Activated CD8-positive, alpha-beta memory T cell treated with anti-CD3 and anti-CD28 coated beads, Interleukin-2, amount 50 U/mL, for 48 hours (primary cell): ENCODE measurements at regions not wholly inside any gene's neighbourhood (a gene's known extent, or its start where the extent isn't known, plus 50 kb on each side); places are given as distances from the start of the nearest gene placed in this dataset.

Experiments used
- DNase-seq: peaks from one replicate; pipeline ENCODE4 v3.0.0-alpha.2; 2020

DNA sequence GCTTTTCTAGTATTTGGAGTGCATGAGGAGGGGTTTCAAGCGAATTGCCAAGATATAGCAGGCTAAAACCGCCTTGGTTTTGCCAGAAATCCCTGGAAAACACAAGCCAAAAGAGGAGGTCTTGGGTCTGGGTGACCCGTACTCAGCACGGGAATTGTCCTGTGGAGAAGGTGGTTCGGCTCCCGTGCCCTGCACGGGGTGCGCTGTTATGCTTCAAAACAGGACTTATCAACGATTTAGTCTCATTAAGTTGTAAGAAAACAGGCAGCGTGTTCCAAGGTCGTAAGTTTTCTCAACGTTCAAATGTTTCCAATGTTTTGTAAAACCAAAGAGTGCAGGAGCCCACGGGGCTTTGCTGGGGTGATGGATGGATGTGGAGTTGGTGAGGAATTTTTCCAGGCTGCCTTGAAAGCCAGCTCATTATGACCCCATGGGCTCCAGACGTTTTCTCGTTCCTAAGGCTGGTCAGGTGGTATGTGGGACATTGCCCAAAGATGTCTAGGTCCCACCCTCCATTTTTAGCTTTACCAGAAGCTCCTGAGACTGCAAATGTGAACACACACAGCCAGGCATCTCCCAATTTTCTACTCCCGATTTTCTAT, 75.4 kb upstream of the CLDN14 start:
- no peak for DNase-seq

DNA sequence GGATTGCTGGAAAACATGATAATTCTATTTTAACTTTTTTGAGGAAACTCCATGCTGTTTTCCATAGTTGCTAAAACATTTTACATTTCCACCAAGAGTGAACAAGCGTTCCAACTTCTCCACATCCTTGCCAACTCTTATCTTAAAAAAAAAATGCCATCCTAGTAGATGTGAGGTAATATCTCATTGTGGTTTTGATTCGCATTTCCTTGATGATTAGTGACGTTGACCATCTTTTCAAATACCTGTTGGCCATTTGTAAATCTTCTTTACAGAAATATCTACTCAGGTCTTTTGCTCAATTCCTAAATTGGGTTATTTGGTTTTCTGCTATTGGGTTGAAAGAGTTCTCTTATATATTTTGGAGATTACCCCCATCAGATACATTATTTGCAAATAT, 77.4 kb upstream of the CLDN14 start:
- DNase-seq, result no peak

DNA sequence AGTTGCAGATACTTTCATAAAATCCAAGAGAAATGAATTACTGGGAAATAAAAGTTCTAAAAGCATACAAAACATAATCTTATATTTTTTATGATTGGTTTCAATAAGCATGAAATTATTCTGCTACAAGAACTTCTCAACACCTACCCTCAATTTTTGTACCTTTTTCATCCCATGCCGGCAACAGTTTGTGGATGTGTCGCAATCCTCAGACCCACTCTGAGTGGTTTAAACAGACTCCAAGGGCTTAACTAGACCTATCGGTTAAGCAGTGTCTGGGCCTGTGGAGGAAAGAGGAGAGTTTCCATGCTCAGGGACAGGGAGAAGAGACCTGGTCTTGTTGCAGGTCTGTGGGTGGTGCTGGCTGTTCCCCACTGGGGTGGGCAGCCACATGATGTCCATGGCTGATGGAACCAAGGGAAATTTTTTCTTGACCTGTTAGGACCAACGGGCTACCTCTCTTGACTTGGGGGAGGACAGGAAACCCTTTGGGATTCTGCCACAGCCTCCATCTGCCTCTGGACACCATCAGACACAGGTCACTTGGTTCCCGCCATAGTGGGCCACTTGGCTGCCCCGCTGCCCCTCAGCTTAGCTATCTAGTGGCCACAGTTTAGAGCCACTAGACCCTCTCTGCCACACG, 81.1 kb upstream of the CLDN14 start:
- DNase-seq, result no peak

DNA sequence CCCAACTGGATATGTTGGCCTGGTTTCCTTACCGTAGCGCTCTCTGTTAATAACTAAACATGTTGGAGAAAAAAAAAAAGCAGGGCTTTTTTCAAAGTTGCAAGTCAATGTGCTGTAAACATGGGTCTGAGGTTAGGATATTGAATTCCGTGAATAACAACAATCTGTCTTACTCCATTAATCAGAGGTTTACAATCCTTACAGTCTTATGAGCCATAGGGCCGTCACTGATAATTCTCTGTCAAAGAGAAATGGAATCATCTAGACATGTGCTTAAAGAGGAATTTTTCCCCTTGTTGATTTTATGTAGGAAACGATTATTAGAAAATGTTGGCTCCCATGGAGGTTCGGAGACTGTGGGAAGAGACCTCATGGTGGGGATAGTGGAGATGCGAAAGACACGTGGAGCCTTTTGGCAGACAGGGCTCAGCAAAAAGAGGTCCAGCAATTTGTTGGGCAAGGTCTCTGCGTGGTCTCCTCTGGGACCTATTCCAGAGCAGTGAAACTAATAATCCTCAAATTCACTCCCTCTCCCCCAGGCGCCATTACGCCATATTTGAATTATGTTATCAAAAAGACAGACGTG, 83.5 kb upstream of the CLDN14 start:
- DNase-seq, result no peak

DNA sequence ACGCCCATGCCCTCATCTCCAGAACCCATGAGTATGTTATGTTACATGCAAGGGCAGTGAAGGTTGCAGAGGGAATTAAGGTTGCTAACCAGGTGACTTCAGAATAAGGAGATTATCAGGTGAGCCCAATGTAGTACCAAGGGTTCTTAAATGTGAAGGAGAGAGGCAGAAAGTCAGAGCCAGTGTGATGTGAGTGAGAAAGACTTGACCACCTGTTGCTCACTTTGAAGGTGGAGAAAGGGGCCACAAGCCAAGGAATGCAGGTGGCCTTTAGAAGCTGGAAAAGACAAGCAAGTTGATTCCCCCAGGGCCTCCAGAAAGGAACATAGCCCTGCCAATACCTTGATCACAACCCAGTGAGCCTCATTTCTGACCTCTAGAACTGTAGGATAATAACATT, 84.7 kb upstream of the CLDN14 start:
- DNase-seq, result no peak

DNA sequence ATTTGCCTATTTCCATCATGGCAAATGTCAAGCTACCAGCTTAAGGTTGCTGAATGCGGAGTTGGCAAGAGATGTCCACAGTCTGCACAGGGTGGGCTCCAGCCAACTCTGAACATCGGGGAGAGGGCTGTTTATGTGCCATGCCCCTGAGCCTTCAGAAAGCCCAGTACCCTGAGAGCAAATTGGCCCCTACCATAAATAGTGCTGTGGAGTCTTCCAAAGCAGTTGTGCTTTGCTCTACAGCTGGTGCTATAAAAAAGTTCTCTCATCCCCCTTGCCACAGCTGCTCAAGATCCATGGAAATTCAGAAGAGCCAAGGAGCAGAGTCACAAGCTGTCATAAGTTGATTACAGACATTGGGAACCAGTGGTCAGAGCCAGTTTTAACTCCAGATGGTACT, 85.6 kb upstream of the CLDN14 start:
- DNase-seq, result no peak

DNA sequence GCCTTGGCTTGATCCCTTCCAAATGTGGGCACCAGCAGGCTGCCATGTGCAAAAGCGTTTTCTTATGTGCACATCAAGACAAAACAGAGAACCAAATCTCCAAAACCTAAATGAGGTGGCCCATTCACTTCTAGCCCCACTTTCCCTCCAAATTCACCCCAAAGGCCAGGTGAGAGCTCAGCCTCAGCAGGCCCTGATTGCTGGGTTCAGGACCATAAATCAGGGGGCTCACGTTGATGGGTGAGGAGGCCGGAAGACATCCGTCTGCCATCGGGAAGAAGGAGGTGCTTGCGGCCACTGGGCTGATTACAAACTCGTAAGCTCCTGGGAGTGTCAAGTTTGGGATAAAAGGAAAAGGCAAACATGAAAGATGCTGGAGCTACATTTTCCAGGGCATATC, 86.7 kb upstream of the CLDN14 start:
- no peak for DNase-seq

DNA sequence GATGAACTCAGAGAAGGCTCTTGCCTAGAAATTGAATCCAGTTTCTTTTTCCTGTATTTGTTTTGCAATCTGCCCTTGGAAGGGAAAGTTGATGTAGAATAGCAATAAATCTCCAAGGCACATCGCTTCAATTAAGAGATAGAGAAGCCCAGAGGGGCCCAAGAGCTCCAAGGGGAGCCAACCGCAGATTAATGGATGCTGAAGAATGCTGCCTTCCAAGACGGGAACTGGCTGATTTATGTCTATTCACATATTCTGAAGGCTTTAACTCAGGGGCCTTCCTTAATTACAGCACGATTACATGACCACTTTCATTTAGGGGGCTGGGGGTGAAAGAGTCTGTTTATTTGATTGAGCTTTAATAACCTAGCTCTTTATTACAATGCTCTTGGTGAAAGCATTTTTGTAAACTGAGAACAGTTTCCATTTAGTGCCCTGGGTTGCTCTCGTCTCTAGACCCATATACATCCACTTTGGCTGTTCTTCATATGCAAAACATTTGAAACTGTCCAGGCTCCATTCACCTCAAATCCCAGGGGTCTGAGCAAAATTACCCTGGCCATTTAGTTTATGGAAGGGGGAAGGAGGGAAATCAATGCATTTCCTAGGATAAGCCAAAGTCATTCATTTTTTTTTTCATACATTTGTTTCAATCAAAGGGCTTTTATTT, 87.4 kb upstream of the CLDN14 start:
- DNase-seq, result no peak

DNA sequence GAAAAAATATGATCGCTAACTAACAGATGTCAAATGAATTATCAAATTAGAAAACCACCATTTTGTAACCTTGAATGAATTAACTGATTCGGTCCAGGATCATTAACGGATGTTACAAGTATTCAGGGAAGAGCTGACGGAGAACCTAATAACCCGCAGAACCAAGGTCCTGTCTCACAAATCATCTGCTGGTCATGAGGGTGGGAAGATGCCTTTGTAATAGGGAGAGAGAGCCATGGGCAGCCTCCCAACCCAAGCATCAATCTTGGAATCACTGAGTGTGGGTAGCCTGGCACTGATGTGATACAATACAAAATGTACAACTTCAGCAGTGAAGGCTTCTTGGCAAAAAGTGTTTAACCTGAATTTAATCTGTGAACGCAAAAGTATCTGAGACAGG, 89.6 kb upstream of the CLDN14 start:
- no peak for DNase-seq

DNA sequence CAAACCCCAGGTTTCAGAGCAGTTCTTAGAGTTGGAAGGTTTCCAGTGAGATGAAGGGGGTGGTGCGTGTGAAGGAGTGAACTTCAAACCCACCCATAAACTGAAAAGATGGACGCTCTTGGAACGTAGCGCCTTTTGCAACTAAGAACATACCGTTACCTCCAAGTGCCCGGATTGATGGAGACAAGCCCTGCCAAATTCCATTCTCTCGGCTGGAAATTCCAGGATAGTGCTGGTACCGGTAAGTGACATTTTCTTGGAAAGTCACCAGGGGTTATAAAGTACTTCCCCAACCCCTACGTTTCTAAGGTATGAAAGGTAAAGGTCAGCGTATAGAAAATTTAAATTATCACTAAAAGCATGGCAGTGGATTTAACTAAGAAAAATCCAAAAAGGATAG, 91.6 kb upstream of the CLDN14 start:
- DNase-seq, result no peak

DNA sequence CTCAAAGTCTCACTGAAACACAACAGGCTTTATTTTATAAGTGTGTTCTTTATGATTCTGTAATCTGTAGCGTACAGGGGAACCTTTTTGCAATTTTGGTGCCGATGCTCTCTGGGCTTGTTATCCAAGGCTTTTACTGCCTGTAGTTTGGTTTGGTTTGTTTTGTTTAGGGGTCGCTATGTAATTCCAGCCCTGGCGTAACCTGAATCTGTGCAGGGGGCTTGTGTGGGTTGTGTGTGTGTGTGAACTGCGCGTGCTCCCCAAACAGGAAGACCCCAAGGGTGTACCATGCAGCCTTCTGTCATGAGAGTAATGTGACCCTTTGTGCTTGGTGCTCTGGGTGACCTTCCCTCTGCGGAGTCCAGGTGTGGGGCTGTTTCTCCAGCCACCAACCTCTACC, 92.1 kb upstream of the CLDN14 start:
- no peak for DNase-seq

DNA sequence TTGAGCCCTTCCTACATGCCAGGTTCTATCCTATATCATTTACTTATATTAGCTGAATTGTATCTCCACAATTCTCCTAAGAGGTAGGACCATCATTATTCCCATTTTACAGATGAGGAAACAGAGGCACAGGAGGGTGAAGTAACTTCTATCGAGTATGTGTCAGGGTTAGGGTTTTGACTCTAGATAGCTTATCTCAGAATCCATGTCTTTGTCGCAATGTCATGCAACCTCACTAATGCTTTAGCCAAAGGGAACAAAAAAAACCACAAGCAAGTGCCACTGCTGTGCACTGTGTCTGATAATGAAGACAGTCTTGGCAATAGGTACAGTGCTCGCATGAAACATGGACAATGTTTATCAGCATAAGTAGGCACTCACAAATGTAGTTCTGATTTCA, 95.4 kb upstream of the CLDN14 start:
- no peak for DNase-seq

DNA sequence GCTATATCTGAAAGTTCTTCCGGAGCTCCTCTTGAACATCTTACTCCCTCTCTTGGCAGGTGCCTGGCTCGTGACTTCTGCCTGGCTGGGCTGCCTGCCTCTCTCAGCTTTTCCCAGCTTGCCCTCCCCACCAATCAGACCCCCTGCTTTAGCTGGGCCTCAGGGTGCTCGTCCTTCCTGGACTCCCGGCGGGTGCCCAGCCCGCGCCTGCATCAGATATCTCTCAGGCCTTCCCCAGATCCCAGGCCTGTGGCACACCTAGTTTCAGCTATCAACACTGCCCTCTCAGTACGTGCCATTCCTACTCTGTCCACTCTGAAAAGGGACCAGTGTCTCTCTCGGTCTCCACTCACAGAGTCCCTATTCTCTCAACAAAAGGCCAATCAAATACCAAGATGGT, 96.5 kb upstream of the CLDN14 start:
- DNase-seq, result no peak

DNA sequence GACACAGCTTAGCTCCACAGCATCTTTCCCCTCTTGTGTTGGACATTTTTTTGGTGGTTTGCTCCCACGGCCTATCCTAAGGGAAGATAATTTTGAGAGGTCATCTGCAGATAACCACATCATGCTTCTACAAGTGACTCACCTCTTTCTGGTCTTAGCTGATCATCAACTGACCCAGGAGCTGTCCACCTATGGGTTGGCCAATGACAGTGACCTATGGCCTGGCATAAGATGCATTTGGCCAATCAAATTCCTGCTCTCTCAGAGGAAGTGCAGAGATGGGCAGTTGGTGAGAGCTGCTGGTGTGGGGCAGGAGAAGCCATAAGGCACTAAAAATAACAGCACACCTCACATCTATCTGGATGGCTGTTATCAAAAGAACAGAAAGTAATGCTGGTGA, 100.0 kb upstream of the CLDN14 start:
- no peak for DNase-seq

DNA sequence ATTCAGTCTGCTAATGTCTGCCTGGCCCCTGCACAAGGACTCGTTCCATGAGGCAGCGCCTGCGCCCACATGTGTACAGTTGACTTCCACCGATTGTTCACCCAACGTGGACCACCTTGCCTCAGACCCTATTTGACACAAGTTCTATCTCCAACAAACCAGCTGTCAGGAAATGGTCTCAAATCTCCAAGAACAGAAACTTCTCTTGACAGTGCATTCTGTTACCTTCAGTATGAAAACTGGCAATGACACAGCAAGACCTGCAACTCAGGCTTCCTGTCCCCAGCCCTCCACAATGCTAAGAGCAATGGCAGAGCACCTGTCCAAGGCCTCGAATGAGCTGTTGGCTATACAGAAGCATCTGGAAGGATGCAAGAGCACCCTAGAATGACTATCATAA, 102.3 kb upstream of the CLDN14 start:
- DNase-seq, result no peak

DNA sequence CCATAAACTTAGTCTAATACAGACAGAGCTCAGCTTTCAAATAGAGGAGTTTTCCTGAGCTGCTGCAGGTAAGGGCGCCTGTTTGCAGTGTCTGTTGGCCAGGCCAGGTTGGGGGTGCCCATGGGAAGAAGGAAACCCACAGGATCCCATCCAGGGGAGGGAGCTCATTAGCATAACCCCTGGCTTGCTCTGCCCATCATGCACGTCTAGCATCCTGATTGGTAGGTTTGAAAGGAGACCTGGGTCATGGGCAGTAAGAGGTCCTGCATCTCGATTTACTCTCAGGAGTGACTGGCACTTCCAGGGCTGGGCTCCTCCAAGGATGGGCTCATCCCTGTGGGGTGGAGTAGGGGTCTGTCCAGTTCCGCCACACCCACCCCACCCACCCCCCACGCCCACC, 103.7 kb upstream of the CLDN14 start:
- DNase-seq, result no peak

DNA sequence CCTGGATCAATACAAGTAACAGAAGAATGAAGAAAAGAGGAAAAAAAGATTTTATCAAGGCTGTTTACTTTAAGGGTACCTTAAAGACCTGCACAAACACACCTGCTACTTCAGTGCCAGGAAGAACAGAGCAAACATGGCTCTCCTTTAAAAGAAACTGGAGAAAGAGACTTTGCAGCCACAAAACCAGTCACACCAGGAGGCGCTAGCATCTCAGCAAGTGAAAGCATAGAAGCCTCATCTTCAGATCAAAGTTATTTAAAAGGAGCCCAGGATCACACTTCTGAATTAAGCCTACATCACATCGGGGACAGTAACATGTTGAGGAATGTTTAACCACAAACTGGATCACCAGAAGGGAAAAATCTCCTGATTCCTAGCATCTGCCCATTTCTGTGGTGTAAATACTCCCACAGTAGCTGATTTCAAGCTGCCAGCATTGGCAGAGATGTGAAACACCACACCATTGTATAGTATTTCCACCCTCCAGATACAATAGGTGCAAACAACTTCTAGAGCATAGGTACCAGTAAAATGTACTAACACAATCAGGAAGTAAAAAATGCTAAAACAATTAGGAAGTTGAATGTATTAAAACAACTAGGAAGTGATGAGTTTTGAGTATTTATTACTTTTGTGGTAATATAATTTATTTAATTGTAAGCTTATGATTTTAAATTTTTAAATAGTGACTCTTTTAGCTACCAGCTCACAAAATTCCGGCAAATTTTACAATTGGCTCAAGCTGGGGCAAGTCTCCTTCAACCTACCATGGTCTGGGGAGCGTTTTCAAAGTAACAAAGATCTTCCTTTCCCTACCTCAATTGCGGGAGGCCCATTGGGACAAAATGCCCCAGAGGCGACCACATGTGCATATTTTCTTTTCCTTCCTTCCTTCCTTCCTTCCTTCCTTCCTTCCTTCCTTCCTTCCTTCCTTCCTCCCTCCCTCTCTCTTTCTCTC, 105.3 kb upstream of the CLDN14 start:
- DNase-seq, result no peak

DNA sequence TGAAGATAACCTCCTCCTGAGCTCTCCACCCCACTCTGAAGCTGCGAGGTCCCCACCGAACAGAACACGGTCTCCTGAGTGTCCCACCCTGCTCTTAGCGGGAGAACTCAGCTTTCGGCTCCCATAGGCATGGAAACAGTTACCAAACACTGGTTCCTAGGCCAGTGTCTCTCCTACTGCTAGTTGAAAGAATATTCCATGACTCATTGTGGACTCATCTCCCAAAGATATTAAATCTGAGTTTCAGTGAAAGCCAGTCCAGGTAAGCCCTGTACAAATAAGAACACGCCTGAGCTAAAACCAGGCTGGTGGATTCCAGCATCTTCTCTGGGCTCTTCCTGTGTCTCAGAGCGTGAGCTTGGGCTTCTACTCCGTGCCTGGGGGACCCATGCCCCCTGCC, 107.5 kb upstream of the CLDN14 start:
- no peak for DNase-seq

DNA sequence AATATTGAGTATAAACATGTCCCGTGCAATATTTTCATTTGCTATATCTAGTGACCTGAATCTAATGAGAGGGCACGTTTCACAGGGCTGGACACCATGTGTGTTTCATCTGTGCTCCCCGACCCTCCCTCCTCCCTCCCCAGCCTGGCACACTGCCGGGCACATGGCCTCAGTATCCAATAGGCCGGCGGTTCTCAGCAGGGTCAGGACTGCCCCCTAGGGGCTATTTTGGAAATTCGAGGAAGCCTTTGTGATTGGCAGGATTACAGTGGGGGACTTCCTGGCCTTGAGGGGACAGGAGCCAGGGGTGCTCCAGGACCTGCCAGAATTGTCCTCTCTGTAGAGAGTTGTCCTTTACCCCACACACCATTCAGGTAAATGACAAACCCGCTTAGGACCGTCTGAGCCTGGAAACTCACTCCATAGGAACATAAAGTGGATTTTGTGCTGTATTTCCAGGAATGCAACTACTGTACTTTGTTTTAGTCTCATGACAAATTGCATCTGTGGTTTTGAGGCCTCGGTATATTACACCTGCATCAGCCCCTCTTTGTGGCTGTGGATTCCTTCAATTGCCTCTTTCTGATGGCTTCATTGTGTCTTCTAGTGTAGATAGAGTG, 109.5 kb upstream of the SIM2 start:
- peak; percentile 58 for DNase-seq

DNA sequence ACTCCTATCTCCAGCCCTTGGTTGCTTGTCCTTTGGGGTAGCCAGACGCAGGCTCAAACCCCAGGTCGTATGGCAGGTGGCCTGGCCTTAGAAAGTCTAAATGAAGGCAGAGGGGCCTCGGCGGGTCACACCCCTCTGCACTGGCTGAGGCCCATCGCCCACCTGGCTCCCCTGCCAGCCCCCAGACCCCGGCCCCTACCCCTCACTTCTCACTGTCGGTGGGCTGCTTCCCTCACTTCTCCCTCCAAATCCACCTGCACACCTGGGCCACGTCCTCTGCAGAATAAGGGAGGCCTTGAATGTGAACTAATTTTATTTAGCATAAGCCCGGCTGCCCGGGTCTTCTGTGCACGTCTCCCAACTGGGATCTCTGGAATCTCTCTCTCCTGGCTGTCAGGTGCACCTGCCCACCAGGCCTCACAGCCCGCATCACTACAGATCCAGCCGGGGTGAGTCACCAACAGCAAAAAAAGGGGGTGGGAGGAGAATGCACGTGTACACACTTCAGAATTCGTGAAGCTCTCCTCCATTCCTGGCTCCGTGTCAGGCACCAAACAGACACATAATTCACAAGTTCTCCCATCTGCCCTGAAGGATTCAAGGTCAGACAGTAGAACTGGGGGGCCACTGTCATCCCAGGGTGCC, 107.5 kb upstream of the SIM2 start:
- no peak for DNase-seq

DNA sequence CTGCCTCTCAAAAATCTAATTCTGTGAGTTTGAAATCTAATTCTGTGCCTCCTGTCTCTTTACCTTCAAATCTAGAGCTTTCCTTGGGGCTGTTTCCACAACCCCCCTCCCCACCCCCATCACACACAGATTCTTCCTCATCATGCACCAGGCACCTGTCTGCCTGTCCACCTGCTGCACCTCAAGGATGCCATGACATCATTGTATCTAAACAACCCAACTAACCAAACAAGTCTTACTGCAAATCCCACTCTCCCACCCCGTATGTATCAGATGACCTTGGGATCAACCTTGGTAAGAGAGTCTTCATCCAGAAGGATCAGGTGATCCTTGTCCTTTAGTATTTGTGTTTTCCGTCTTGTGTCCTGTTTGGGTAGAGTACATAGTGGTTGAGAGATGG, 102.7 kb upstream of the SIM2 start:
- no peak for DNase-seq

DNA sequence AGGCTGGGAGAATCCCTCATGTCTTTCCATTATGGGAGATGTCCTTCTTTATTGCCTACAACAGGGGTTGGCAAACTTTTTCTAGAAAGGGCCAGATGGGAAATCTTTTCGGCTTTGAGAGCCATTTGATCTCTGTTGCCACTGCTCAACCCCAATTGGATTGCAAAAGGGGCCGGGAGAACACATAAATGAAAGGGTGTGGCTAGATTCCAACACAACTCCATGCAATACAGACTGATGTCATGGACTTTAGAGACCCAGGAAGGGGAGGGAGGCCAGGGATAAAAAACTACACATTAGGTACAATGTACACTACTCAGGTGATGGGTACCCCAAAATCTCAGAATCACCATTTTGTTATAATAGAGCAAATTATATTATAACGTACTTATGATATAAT, 97.6 kb upstream of the SIM2 start:
- no peak for DNase-seq
